Motor neuron (in vitro differentiated cells): ENCODE measurements at regions not wholly inside any gene's neighbourhood (a gene's known extent, or its start where the extent isn't known, plus 50 kb on each side); places are given as distances from the start of the nearest gene placed in this dataset.

Experiments
- ATAC-seq, 8 experiments: fragments of 200-7000 bp; cut with Tn5 transposase; replicated peaks in 6 of 8; 2 replicates each; pipeline ENCODE4 v1.8.0; 2021; ENCODE audit warnings: mild to moderate bottlenecking in 8 of 8, moderate library complexity in 8 of 8
- H3K27ac ChIP-seq, 2 donors: fragments of 250-450 bp; sonication (Bioruptor Pico); 2 replicates each; pipeline ENCODE4 v1.9.0; 2021; ENCODE audit warnings: antibody characterized with exemption in 2 of 2, mild to moderate bottlenecking in 2 of 2, moderate library complexity in 1 of 2
- H3K4me1 ChIP-seq, 2 donors: fragments of 250-450 bp; sonication (Bioruptor Pico); replicated peaks in 1 of 2; 2 replicates each; pipeline ENCODE4 v1.6.1; 2021; ENCODE audit warnings: antibody characterized with exemption in 2 of 2, mild to moderate bottlenecking in 2 of 2, moderate library complexity in 1 of 2
- H3K4me3 ChIP-seq, 5 donors: fragments of 250-450 bp; sonication (Bioruptor Pico); 2 replicates each; pipeline ENCODE4 v1.9.0; 2021; ENCODE audit warnings: antibody characterized with exemption in 5 of 5, mild to moderate bottlenecking in 5 of 5, moderate library complexity in 4 of 5
- WGBS, 10 experiments: fragments of 450-650 bp; shearing (Covaris generic); methylation state at CpG; one replicate each; pipeline ENCODE4 v1.0.0; 2022; 5-methylcytosine and 5-hydroxymethylcytosine counted together
- in situ Hi-C, 9 experiments: fragments of 400-800 bp; cut with MboI; loops; one replicate each; pipeline ENCODE4 v1.15.0; 2021; ENCODE audit warnings: low sequenced_read_pairs in 9 of 9, low pct_unique_long_range_greater_than_20kb in 2 of 9; ENCODE audit not compliant: unreplicated experiment in 9 of 9

- Histone ChIP-seq H3K27ac (no peak overlapping the region), H3K4me3 (no peak overlapping the region), H3K4me1 (peaks cover under 1% of the 10 kb centered on the region in 2 donors)
- in situ Hi-C loops = no loop called here
- ATAC-seq = no peak
- 79 to 100% (median 95%) methylated on average over 1 to 5 of the region's 5 CpGs; no CpG with 5 or more reads in 2 of the 10 experiments for WGBS, 10 experiments
Observed at GRCh38 chr1:56057466-56058405, 521.6 kb downstream of the PLPP3 start.

GRCh38 chr1:56056438-56057287 lies 522.7 kb downstream of the PLPP3 start:
- no peak overlapping the region for H3K4me3 ChIP-seq
- 20 to 96% (median 87%) methylated on average over 2 to 9 of the region's 9 CpGs for WGBS, 10 experiments
- in situ Hi-C loops = no loop called here
- H3K27ac ChIP-seq = no peak overlapping the region
- ATAC-seq = no peak
- H3K4me1 ChIP-seq = peaks cover 11 to 12% of the 10 kb centered on the region in 2 donors

- Histone ChIP-seq H3K27ac (no peak overlapping the region), H3K4me3 (no peak overlapping the region), H3K4me1 (peaks cover 11 to 12% of the 10 kb centered on the region in 2 donors)
- ATAC-seq = no peak
- in situ Hi-C loops = no loop called here
Observed at GRCh38 chr1:56054959-56055358, 524.4 kb downstream of the PLPP3 start.

GRCh38 chr1:56052041-56052440 lies 527.3 kb downstream of the PLPP3 start:
- in situ Hi-C loops = no loop called here
- Histone ChIP-seq H3K4me3 (no peak overlapping the region), H3K27ac (no peak overlapping the region), H3K4me1 (peaks cover 11 to 12% of the 10 kb centered on the region in 2 donors)
- peak in 5 of 8 experiments; percentile 82 to 98 (median 93) for ATAC-seq
- WGBS, 10 experiments = 0 to 66% (median 30%) methylated on average over 1 to 2 of the region's 2 CpGs; no CpG with 5 or more reads in 3 of the 10 experiments

GRCh38 chr1:56050911-56051310 lies 528.5 kb downstream of the PLPP3 start:
- no peak for ATAC-seq
- Histone ChIP-seq H3K4me1 (peaks cover 11 to 12% of the 10 kb centered on the region in 2 donors), H3K27ac (no peak overlapping the region), H3K4me3 (no peak overlapping the region)
- in situ Hi-C loops = no loop called here
- WGBS, 10 experiments = 0 to 89% (median 72%) methylated on average over 1 to 2 of the region's 2 CpGs; no CpG with 5 or more reads in 1 of the 10 experiments

GRCh38 chr1:56045477-56045876 lies 533.9 kb downstream of the PLPP3 start:
- 73 to 100% (median 83%) methylated on average over 1 of the region's 1 CpG; no CpG with 5 or more reads in 4 of the 10 experiments for whole genome bisulfite sequencing, 10 experiments
- ATAC-seq = no peak
- Histone ChIP-seq H3K4me1 (no peaks in the 10 kb centered on the region), H3K4me3 (no peak overlapping the region), H3K27ac (no peak overlapping the region)
- in situ Hi-C loops = loop anchor here in 1 of 9 experiments (25.0 kb wide), 1 partner anchor 108 kb away; no protein-coding TSS in a partner anchor

GRCh38 chr1:56045062-56045461 lies 534.3 kb downstream of the PLPP3 start:
- WGBS, 10 experiments = 6 to 73% (median 40%) methylated on average over 2 to 3 of the region's 3 CpGs
- ATAC-seq = no peak
- no peak overlapping the region for H3K4me3 ChIP-seq
- H3K4me1 ChIP-seq = no peaks in the 10 kb centered on the region
- in situ Hi-C loops = loop anchor here in 1 of 9 experiments (25.0 kb wide), 1 partner anchor 108 kb away; no protein-coding TSS in a partner anchor
- no peak overlapping the region for H3K27ac ChIP-seq

GRCh38 chr1:56036479-56036878 lies 542.9 kb downstream of the PLPP3 start:
- no peak overlapping the region for H3K4me3 ChIP-seq
- peaks cover 0 to 4% of the 10 kb centered on the region in 2 donors for H3K4me1 ChIP-seq
- no peak overlapping the region for H3K27ac ChIP-seq
- in situ Hi-C loops = loop anchor here in 1 of 9 experiments (25.0 kb wide), 1 partner anchor 99 kb away; no protein-coding TSS in a partner anchor
- peak in 2 of 8 experiments; percentile 34 to 63 for ATAC-seq

GRCh38 chr1:56034847-56035481 lies 544.4 kb downstream of the PLPP3 start:
- ATAC-seq = peak in 5 of 8 experiments; percentile 22 to 89 (median 59)
- whole genome bisulfite sequencing, 10 experiments = 70 to 100% (median 92%) methylated on average over 1 to 2 of the region's 2 CpGs; no CpG with 5 or more reads in 3 of the 10 experiments
- no peak overlapping the region for H3K4me3 ChIP-seq
- H3K27ac ChIP-seq = no peak overlapping the region
- H3K4me1 ChIP-seq = peaks cover 0 to 4% of the 10 kb centered on the region in 2 donors
- in situ Hi-C loops = loop anchor here in 1 of 9 experiments (25.0 kb wide), 1 partner anchor 98 kb away; no protein-coding TSS in a partner anchor

GRCh38 chr1:56034222-56034621 lies 545.1 kb downstream of the PLPP3 start:
- Histone ChIP-seq H3K4me3 (no peak overlapping the region), H3K27ac (no peak overlapping the region), H3K4me1 (peaks cover 0 to 4% of the 10 kb centered on the region in 2 donors)
- in situ Hi-C loops = loop anchor here in 1 of 9 experiments (25.0 kb wide), 1 partner anchor 97 kb away; no protein-coding TSS in a partner anchor
- no peak for ATAC-seq

GRCh38 chr1:56033321-56034037 lies 545.9 kb downstream of the PLPP3 start:
- in situ Hi-C loops = loop anchor here in 1 of 9 experiments (25.0 kb wide), 1 partner anchor 96 kb away; no protein-coding TSS in a partner anchor
- ATAC-seq = no peak
- 22 to 100% (median 85%) methylated on average over 1 to 3 of the region's 3 CpGs; no CpG with 5 or more reads in 1 of the 10 experiments for WGBS, 10 experiments

More at GRCh38 chr1:56033321-56034037, 545.9 kb downstream of the PLPP3 start:
- Histone ChIP-seq H3K27ac (no peak overlapping the region), H3K4me3 (no peak overlapping the region), H3K4me1 (peaks cover 0 to 4% of the 10 kb centered on the region in 2 donors)
